ENCODE measurements at regions not wholly inside any gene's neighbourhood (a gene's known extent, or its start where the extent isn't known, plus 50 kb on each side); places are given as distances from the start of the nearest gene placed in this dataset.

GRCh38 chr1:29380532-29380931 lies 144.2 kb downstream of the PTPRU start:
- TF ChIP-seq POLR2AphosphoS5 (IDR thresholded peaks at IDR 0.05; ENCODE audit: low read depth, low read length) = no peak
- no peak for TF ChIP-seq TAF1 (IDR thresholded peaks at IDR 0.05; ENCODE audit: borderline replicate concordance, low read depth, low read length)
- TF ChIP-seq POLR2A (IDR thresholded peaks at IDR 0.05; ENCODE audit: low read depth, low read length) = no peak
